Uterus (tissue), 3 donors: ENCODE measurements at regions not wholly inside any gene's neighbourhood (a gene's known extent, or its start where the extent isn't known, plus 50 kb on each side); places are given as distances from the start of the nearest gene placed in this dataset.

Experiments used
- DNase-seq, 2 donors: peaks; one replicate each; pipeline ENCODE4 v3.0.0-alpha.2; 2019 to 2020
- H3K27ac ChIP-seq, 2 donors: fragments of 200-600 bp; sonication (generic); 1 replicate in 1 of 2; 2 replicates in 1 of 2; pipeline ENCODE4 v1.5.1; 2016 to 2018
- H3K27me3 ChIP-seq, 2 donors: fragments of 200-600 bp; sonication (generic); one replicate each; pipeline ENCODE4 v1.5.1; 2018 to 2019; ENCODE audit warnings: control low read depth in 1 of 2
- H3K36me3 ChIP-seq, 2 donors: fragments of 200-600 bp; sonication (generic); one replicate each; pipeline ENCODE4 v1.5.1; 2019; ENCODE audit warnings: control low read depth in 1 of 2
- H3K4me1 ChIP-seq, 2 donors: fragments of 200-600 bp; sonication (generic); one replicate each; pipeline ENCODE4 v1.5.1; 2018 to 2019; ENCODE audit warnings: control low read depth in 1 of 2
- H3K4me3 ChIP-seq, 2 donors: fragments of 200-600 bp; sonication (generic); 1 replicate in 1 of 2; 2 replicates in 1 of 2; pipeline ENCODE4 v1.5.1; 2018 to 2019; ENCODE audit warnings: mild to moderate bottlenecking in 1 of 2
- H3K9me3 ChIP-seq, 2 donors: fragments of 200-600 bp; sonication (generic); one replicate each; pipeline ENCODE4 v1.5.1; 2019; ENCODE audit warnings: control low read depth in 1 of 2
- POLR2A ChIP-seq, 2 donors: fragments of 450-650 bp; IDR thresholded peaks; one replicate each; pipeline ENCODE4 v1.6.1; 2016; ENCODE audit warnings: antibody characterized with exemption in 2 of 2, mild to moderate bottlenecking in 1 of 2, moderate library complexity in 1 of 2
- intact Hi-C: fragments of 100-400 bp; cut with DNase I; formaldehyde crosslinking; loops from one replicate; pipeline ENCODE4 v1.15.1; 2023; ENCODE audit warnings: low total_unique reads
- TF ChIP-seq, protein P1 (sequence below), 4 experiments: fragments of 200-600 bp in 2 of 4; fragments of 450-650 bp in 2 of 4; sonication (generic) in 2 of 4; IDR thresholded peaks; one replicate each; pipeline ENCODE4 v1.5.1; 2016 to 2019; ENCODE audit warnings: antibody characterized with exemption in 4 of 4, mild to moderate bottlenecking in 2 of 4, moderate library complexity in 1 of 4
- donor health status: DM: yes; HTN: yes; CAD: no.

DNA sequence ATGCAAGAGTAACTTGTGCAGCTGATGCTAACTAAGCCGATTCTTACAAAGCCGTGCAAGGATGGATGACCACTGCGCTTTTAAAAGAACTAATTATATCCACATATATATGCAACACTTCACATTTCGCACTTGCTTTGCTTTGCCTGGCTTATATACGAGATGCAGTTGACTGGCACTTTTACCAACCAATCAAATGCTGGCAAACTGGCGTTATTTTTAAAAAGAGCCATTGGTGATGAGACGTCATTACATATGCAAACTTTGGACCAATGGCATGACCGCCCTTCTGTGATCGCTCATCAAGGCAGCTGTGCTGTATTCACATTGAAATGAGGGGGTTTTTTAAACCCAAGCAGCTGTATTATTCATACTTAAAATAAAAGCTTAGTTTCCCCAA, 1147.7 kb upstream of the WWC1 start:
- intact Hi-C loops, result no loop called here
- Histone ChIP-seq H3K27me3 (no peaks in the 10 kb centered on the region), H3K36me3 (no peaks in the 10 kb centered on the region), H3K27ac (no peak overlapping the region), H3K9me3 (no peaks in the 10 kb centered on the region), H3K4me3 (no peak overlapping the region), H3K4me1 (no peaks in the 10 kb centered on the region)
- no peak for DNase-seq
- no peak for TF ChIP-seq POLR2A (IDR thresholded peaks at IDR 0.05)
- TF ChIP-seq, protein P1, sequence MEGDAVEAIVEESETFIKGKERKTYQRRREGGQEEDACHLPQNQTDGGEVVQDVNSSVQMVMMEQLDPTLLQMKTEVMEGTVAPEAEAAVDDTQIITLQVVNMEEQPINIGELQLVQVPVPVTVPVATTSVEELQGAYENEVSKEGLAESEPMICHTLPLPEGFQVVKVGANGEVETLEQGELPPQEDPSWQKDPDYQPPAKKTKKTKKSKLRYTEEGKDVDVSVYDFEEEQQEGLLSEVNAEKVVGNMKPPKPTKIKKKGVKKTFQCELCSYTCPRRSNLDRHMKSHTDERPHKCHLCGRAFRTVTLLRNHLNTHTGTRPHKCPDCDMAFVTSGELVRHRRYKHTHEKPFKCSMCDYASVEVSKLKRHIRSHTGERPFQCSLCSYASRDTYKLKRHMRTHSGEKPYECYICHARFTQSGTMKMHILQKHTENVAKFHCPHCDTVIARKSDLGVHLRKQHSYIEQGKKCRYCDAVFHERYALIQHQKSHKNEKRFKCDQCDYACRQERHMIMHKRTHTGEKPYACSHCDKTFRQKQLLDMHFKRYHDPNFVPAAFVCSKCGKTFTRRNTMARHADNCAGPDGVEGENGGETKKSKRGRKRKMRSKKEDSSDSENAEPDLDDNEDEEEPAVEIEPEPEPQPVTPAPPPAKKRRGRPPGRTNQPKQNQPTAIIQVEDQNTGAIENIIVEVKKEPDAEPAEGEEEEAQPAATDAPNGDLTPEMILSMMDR (IDR thresholded peaks at IDR 0.05), result no peak

DNA sequence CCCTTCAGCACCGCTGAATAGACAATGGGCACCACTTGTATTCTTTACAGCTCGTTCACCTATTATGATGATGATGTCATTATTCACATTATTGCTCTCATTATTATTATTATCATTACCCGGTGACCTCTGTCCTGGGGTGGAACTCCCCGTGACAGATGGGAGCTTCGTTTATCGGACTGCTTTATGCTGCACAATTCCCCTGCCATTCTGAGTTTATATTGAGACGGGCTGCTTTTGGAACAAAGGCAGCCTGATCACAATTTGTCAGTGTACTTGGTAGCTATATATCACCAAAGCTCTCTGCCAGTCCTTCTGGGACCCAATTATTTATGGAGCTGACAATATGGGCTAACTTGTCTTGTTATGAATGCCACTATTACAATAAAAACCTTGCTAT, 1145.6 kb upstream of the WWC1 start:
- Histone ChIP-seq H3K27me3 (no peaks in the 10 kb centered on the region), H3K4me3 (no peak overlapping the region), H3K9me3 (no peaks in the 10 kb centered on the region), H3K4me1 (no peaks in the 10 kb centered on the region), H3K36me3 (no peaks in the 10 kb centered on the region), H3K27ac (no peak overlapping the region)
- TF ChIP-seq POLR2A (IDR thresholded peaks at IDR 0.05), result no peak
- TF ChIP-seq, protein P1 (IDR thresholded peaks at IDR 0.05), result no peak
- DNase-seq, result no peak
- intact Hi-C loops, result no loop called here

DNA sequence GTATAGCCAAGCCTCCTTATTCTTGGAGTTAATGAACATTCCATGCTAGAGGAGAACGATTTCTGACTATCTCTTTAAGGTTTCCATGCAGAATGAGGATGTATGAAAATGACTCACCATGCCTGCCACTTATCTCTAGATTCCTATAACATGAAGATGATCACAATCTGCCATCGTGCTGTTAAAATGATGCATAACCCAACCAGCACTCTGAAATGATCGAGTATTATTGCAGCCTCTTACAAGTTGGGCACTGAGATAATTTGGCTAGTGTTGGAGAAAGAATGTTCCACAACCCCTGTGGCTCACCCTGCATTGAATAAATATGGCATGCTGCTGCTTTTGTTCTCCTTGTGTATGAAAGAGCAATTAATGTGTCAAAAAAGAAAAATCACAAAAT, 1143.6 kb upstream of the WWC1 start:
- no peak overlapping the region for H3K4me3 ChIP-seq
- no peaks in the 10 kb centered on the region for H3K27me3 ChIP-seq
- intact Hi-C loops, result no loop called here
- H3K27ac ChIP-seq, result no peak overlapping the region
- H3K36me3 ChIP-seq, result no peaks in the 10 kb centered on the region
- no peaks in the 10 kb centered on the region for H3K9me3 ChIP-seq
- no peaks in the 10 kb centered on the region for H3K4me1 ChIP-seq
- TF ChIP-seq, protein P1 (IDR thresholded peaks at IDR 0.05), result no peak
- TF ChIP-seq POLR2A (IDR thresholded peaks at IDR 0.05), result no peak
- no peak for DNase-seq

DNA sequence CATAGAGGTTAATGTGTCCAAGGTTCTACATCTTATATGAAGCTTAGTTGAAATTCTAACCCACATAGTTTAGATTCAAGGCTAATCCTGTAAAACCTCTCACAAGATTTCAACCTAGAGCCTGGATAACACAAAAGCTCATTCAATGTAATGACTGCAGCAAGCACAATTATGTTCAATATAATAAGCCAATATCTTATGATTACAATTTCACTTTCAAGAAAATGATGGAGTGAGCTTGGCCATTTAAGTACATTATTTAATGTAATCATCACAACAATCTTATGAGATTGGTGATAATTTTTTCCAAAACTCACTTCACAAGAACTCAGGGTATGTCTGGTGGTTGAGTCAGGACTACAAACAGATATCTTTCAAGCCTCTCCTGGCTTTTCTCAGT, 1140.8 kb upstream of the WWC1 start:
- no peak overlapping the region for H3K27ac ChIP-seq
- TF ChIP-seq POLR2A (IDR thresholded peaks at IDR 0.05), result no peak
- TF ChIP-seq, protein P1 (IDR thresholded peaks at IDR 0.05), result no peak
- no peaks in the 10 kb centered on the region for H3K4me1 ChIP-seq
- intact Hi-C loops, result no loop called here
- H3K9me3 ChIP-seq, result no peaks in the 10 kb centered on the region
- no peaks in the 10 kb centered on the region for H3K36me3 ChIP-seq
- no peak for DNase-seq
- H3K27me3 ChIP-seq, result no peaks in the 10 kb centered on the region
- no peak overlapping the region for H3K4me3 ChIP-seq

DNA sequence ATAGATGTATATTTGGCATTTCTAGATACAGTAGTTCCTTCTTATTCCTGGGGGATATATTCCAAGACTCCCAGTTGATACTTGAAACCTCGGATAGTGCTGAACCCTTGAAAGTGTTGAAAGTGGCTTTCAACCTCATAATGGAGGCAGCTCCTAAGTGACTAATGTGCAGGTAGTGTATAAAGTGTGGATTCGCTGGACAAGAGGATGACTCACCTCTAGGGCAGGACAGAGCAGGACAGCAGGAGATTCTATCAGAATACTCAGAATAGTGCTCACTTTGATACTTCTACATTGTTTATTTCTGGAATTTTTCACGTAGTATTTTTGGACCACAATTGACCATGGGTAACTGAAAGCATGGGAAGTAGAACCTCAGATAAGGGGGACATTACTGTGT, 1138.9 kb upstream of the WWC1 start:
- no peaks in the 10 kb centered on the region for H3K9me3 ChIP-seq
- H3K27me3 ChIP-seq, result no peaks in the 10 kb centered on the region
- no peak for DNase-seq
- TF ChIP-seq, protein P1 (IDR thresholded peaks at IDR 0.05), result no peak
- TF ChIP-seq POLR2A (IDR thresholded peaks at IDR 0.05), result no peak
- no peak overlapping the region for H3K4me3 ChIP-seq
- intact Hi-C loops, result no loop called here
- no peaks in the 10 kb centered on the region for H3K4me1 ChIP-seq
- H3K27ac ChIP-seq, result no peak overlapping the region
- no peaks in the 10 kb centered on the region for H3K36me3 ChIP-seq
